SH-SY5Y (cell line): ENCODE measurements at regions not wholly inside any gene's neighbourhood (a gene's known extent, or its start where the extent isn't known, plus 50 kb on each side); places are given as distances from the start of the nearest gene placed in this dataset.

ENCODE experiments used
- GATA2 ChIP-seq: IDR thresholded peaks from 2 replicates; pipeline ENCODE4 v1.6.1; 2011; ENCODE audit warnings: mild to moderate bottlenecking, low read depth, low read length
- GATA3 ChIP-seq: IDR thresholded peaks from 2 replicates; pipeline ENCODE4 v1.6.1; 2011; ENCODE audit warnings: low read depth, mild to moderate bottlenecking, low read length, moderate library complexity

DNA sequence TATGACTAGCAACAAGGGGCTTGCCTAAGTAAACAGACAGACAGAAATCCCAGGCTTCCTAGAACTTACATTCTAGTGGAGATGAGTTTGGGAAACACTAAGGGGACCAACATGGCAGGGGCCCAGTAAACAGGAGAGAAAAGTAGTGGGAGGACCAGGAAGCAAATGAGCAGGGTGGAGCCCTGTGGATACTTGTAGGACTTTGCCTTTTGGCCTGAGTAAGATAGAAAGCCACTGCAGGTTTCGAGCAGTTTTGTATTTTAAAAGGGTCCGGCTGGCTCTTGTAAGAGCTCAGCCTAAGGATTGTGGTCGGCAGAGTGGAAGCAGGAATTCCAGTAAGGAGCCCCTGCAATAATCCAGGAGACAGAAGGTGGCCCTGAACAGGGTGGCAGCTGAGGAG lies 125.5 kb downstream of the MAP3K7 start:
- no peak for TF ChIP-seq GATA2
- no peak for TF ChIP-seq GATA3
